ENCODE measurements at regions not wholly inside any gene's neighbourhood (a gene's known extent, or its start where the extent isn't known, plus 50 kb on each side); places are given as distances from the start of the nearest gene placed in this dataset.

- H3K4me3 ChIP-seq, result no peak overlapping the region
- 67 to 76% methylated on average over 2 to 4 of the region's 4 CpGs for WGBS, 2 donors (ENCODE audit: low coverage in 1 of 2)
- no peaks in the 10 kb centered on the region for H3K4me1 ChIP-seq
- TF ChIP-seq POLR2AphosphoS5 (IDR thresholded peaks at IDR 0.05) (no peak), POLR2A (IDR thresholded peaks at IDR 0.05) (no peak), EP300 (IDR thresholded peaks at IDR 0.05; ENCODE audit: low read depth) (no peak)
- TF ChIP-seq, protein P1, sequence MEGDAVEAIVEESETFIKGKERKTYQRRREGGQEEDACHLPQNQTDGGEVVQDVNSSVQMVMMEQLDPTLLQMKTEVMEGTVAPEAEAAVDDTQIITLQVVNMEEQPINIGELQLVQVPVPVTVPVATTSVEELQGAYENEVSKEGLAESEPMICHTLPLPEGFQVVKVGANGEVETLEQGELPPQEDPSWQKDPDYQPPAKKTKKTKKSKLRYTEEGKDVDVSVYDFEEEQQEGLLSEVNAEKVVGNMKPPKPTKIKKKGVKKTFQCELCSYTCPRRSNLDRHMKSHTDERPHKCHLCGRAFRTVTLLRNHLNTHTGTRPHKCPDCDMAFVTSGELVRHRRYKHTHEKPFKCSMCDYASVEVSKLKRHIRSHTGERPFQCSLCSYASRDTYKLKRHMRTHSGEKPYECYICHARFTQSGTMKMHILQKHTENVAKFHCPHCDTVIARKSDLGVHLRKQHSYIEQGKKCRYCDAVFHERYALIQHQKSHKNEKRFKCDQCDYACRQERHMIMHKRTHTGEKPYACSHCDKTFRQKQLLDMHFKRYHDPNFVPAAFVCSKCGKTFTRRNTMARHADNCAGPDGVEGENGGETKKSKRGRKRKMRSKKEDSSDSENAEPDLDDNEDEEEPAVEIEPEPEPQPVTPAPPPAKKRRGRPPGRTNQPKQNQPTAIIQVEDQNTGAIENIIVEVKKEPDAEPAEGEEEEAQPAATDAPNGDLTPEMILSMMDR (IDR thresholded peaks at IDR 0.05), result no peak
- no peaks in the 10 kb centered on the region for H3K27me3 ChIP-seq
- H3K36me3 ChIP-seq, result no peaks in the 10 kb centered on the region
- DNase-seq, result no peak
- H3K9me3 ChIP-seq, result no peaks in the 10 kb centered on the region
- in situ Hi-C loops (cut with MboI; ENCODE audit: low pct_ligation_motif_present in 1 of 4, low pct_unique_long_range_greater_than_20kb in 1 of 4, low sequenced_read_pairs in 3 of 4), result no loop called here
- H3K27ac ChIP-seq, result no peak overlapping the region
- intact Hi-C loops (cut with DNase I; ENCODE audit: low total_unique reads), result no loop called here
Observed at GRCh38 chr9:88889386-88889785, 101.9 kb upstream of the S1PR3 start.

GRCh38 chr9:88890546-88890945, 100.7 kb upstream of the S1PR3 start:
- Histone ChIP-seq H3K4me1 (no peaks in the 10 kb centered on the region), H3K36me3 (no peaks in the 10 kb centered on the region), H3K4me3 (no peak overlapping the region), H3K27me3 (no peaks in the 10 kb centered on the region), H3K27ac (no peak overlapping the region), H3K9me3 (no peaks in the 10 kb centered on the region)
- intact Hi-C loops (cut with DNase I; ENCODE audit: low total_unique reads), result no loop called here
- in situ Hi-C loops (cut with MboI; ENCODE audit: low pct_ligation_motif_present in 1 of 4, low pct_unique_long_range_greater_than_20kb in 1 of 4, low sequenced_read_pairs in 3 of 4), result no loop called here
- 67 to 71% methylated on average over 4 of the region's 4 CpGs for WGBS, 2 donors (ENCODE audit: low coverage in 1 of 2)
- TF ChIP-seq POLR2A (IDR thresholded peaks at IDR 0.05), result no peak
- TF ChIP-seq, protein P1 (IDR thresholded peaks at IDR 0.05), result no peak
- no peak for TF ChIP-seq EP300 (IDR thresholded peaks at IDR 0.05; ENCODE audit: low read depth)
- TF ChIP-seq POLR2AphosphoS5 (IDR thresholded peaks at IDR 0.05), result no peak
- DNase-seq, result no peak

DNA sequence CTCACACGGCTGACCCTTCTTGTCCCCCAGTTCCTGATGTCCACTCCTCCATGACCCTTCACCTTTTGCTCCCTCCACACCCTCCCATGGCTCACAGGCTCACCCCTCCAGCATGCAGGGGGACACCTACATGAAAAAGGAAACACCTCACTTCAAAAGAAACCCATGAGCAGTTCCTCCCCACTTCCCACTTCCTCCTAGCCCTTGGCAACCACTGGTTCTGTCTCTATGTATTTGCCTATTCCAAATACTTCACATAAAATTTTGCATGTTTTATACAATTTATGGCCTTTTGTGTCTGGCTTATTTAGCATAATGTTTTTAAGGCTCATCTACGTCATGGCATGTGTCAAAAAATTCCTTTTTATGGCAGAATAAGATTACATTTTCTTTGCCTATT, 100.2 kb upstream of the S1PR3 start:
- Histone ChIP-seq H3K9me3 (no peaks in the 10 kb centered on the region), H3K27ac (no peak overlapping the region), H3K27me3 (no peaks in the 10 kb centered on the region), H3K4me3 (no peak overlapping the region), H3K36me3 (no peaks in the 10 kb centered on the region), H3K4me1 (no peaks in the 10 kb centered on the region)
- DNase-seq, result no peak
- no peak for TF ChIP-seq EP300 (IDR thresholded peaks at IDR 0.05; ENCODE audit: low read depth)
- TF ChIP-seq POLR2AphosphoS5 (IDR thresholded peaks at IDR 0.05), result no peak
- TF ChIP-seq, protein P1 (IDR thresholded peaks at IDR 0.05), result no peak
- TF ChIP-seq POLR2A (IDR thresholded peaks at IDR 0.05), result no peak
- intact Hi-C loops (cut with DNase I; ENCODE audit: low total_unique reads), result no loop called here
- 65 to 72% methylated on average over 2 of the region's 2 CpGs for WGBS, 2 donors (ENCODE audit: low coverage in 1 of 2)
- in situ Hi-C loops (cut with MboI; ENCODE audit: low pct_ligation_motif_present in 1 of 4, low pct_unique_long_range_greater_than_20kb in 1 of 4, low sequenced_read_pairs in 3 of 4), result no loop called here

DNA sequence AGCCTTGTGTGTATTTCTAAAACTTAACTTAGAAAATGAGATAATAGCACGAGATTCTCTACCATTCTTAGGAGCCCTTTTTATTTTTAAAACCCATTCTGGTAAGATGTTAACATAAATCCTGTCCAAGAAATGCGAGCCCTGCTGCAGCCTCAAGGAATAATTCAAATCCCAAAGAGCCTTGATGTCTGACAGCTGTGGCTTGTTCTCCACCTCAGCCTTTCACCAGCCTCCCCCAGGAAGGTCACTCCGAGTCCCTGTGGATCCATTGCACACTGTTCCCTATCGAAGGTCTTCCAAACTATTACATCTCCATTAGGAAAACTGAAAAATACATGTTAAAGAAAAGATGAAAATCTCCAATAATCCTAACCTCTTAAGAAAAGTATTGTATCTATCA, 98.5 kb upstream of the S1PR3 start:
- Histone ChIP-seq H3K4me1 (no peaks in the 10 kb centered on the region), H3K9me3 (no peaks in the 10 kb centered on the region), H3K27ac (no peak overlapping the region), H3K4me3 (no peak overlapping the region), H3K36me3 (no peaks in the 10 kb centered on the region), H3K27me3 (no peaks in the 10 kb centered on the region)
- WGBS, 2 donors (ENCODE audit: low coverage in 1 of 2), result 55 to 61% methylated on average over 4 of the region's 4 CpGs
- in situ Hi-C loops (cut with MboI; ENCODE audit: low pct_ligation_motif_present in 1 of 4, low pct_unique_long_range_greater_than_20kb in 1 of 4, low sequenced_read_pairs in 3 of 4) (no loop called here), intact Hi-C loops (cut with DNase I; ENCODE audit: low total_unique reads) (no loop called here)
- DNase-seq, result no peak
- TF ChIP-seq POLR2AphosphoS5 (IDR thresholded peaks at IDR 0.05) (no peak), POLR2A (IDR thresholded peaks at IDR 0.05) (no peak), EP300 (IDR thresholded peaks at IDR 0.05; ENCODE audit: low read depth) (no peak)
- TF ChIP-seq, protein P1 (IDR thresholded peaks at IDR 0.05), result no peak

Measured in transverse colon (tissue), 4 donors.